CD4-positive, alpha-beta T cell treated with Interferon alpha-2 for 1 hour (primary cell): ENCODE measurements at regions not wholly inside any gene's neighbourhood (a gene's known extent, or its start where the extent isn't known, plus 50 kb on each side); places are given as distances from the start of the nearest gene placed in this dataset.
"Not testable (repeated sequence)": the region's sequence is repeated elsewhere in the genome, so short reads cannot be mapped to it uniquely, and the experiment has no call there.

Experiments
- DNase-seq, 2 donors: peaks; one replicate each; pipeline ENCODE4 v3.0.0-alpha.2; 2020 to 2022

GRCh38 chr13:64718116-64718515 lies 2512.0 kb downstream of the PCDH9 start:
- no peak for DNase-seq

GRCh38 chr13:64716936-64717335 lies 2513.2 kb downstream of the PCDH9 start:
- no peak for DNase-seq

DNA sequence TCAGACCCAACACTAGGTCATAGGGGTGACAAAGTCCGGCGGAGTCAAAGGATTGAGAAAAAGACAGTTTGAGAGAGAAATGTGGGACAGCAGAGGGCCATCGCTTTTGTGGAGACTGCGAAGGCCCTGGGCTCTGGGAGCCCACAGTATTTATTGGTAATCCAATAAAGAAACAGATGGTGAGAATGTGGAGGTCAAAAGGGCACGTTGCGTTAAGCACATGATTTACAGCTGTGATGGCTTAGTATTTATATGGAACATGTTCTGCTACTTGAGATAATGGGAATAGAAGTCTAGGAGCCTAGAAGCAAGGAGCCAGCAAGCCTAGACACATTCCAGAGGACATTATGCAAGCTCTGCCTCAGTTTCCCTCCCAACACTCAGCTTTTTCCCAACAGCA lies 2521.1 kb downstream of the PCDH9 start:
- DNase-seq, result no peak

DNA sequence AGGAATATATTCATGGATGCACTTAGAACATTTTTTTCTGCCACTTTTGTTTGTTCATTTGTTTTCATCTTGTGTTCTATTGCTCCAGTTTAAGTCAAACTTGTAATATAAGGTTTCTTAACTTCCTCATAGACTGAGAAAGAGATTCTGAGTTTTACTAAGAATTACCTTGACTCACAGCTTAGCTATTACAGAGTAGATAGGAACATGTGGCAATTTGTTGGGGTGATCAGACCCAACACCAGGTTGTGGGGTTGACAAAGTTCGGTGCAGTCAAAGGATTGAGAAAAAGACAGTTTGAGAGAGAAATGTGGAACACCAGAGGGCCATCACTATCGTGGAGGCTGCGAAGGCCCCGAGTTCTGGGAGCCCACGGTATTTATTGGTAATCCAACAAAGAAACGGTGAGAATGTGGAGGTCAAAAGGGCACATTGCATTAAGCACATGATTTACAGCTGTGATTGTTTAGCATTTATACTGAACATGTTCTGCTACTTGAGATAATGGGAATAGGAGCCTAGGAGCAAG lies 2526.0 kb downstream of the PCDH9 start:
- no peak for DNase-seq

- DNase-seq, result no peak
These were observed 2532.9 kb downstream of the PCDH9 start for GRCh38 chr13:64697226-64697625.

- DNase-seq, result no peak
These were observed 2541.1 kb downstream of the PCDH9 start for GRCh38 chr13:64688893-64689677.

DNA sequence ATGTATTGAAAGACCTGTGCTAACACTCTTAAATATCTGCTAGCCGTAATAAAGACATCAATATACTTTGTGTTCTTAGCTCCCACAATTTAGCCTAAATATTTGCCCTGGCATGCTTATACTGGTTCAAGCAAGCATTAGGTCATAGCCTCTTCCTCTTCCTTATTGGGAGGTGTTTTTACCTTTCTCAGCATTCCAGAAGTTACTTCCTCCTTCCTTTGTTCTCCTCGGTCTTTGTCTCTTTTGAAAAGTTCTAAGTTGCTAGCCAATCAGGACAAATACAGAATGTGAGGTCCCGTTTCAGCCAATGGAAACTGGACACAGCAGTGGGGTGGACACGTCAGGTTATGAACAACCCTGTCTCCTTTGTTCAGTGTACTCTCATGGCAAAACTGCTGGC lies 2543.6 kb downstream of the PCDH9 start:
- DNase-seq, result not testable (repeated sequence)

- DNase-seq, result no peak
These were observed 2545.3 kb downstream of the PCDH9 start for GRCh38 chr13:64684685-64685431.

DNA sequence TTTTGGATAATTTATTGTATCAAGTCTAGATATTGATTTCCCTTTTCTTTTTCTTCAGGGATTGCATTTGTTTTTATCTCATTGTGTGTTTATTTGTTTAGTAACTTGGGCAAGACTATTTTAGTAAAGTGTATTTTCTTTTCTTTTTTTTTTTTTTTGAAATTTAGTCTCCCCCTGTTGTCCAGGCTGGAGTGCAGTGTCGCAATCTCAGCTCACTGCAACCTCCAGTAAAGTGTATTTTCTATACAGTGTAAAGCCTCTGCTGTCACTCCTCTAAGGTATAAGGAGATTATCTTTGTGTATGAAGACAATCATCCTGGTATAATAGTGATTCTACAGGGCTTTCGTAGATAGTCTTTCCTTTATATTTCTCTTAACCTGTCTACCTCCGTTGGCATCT lies 2546.0 kb downstream of the PCDH9 start:
- no peak for DNase-seq

- no peak for DNase-seq
These were observed 2549.4 kb downstream of the PCDH9 start for GRCh38 chr13:64680739-64681138.

DNA sequence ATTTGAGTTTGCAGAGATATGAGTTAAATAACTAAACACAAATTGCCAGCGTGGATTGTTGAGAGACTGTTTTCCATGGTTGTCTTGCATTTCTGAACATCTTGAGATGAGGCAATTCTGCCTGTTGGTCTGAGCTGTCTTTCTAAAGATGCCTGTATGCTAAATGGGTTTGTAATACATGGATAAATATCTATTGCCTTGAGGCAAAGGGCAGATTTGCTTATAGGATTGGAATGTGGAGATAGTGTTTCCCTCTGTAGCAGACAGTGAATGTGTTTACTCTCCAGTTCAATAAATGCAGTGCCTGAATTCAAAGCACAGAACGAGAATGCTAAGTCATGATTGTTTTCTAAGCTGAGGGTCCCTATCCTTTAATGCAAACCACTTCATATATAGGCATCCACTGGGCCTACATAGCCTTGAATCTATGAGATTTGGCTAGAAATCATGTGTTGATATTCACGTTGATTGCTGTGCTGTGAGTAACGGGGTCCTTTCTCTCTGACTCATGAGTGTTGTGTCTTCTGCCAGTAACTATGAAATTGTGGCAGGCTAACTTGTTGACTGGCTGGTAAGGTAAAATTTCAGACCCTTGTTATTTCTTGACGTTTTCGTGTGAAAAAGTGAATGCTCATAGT lies 2554.8 kb downstream of the PCDH9 start:
- no peak for DNase-seq

- no peak for DNase-seq
These were observed 2556.0 kb downstream of the PCDH9 start for GRCh38 chr13:64674126-64674525.

GRCh38 chr13:64672751-64673150 lies 2557.4 kb downstream of the PCDH9 start:
- DNase-seq, result no peak

DNA sequence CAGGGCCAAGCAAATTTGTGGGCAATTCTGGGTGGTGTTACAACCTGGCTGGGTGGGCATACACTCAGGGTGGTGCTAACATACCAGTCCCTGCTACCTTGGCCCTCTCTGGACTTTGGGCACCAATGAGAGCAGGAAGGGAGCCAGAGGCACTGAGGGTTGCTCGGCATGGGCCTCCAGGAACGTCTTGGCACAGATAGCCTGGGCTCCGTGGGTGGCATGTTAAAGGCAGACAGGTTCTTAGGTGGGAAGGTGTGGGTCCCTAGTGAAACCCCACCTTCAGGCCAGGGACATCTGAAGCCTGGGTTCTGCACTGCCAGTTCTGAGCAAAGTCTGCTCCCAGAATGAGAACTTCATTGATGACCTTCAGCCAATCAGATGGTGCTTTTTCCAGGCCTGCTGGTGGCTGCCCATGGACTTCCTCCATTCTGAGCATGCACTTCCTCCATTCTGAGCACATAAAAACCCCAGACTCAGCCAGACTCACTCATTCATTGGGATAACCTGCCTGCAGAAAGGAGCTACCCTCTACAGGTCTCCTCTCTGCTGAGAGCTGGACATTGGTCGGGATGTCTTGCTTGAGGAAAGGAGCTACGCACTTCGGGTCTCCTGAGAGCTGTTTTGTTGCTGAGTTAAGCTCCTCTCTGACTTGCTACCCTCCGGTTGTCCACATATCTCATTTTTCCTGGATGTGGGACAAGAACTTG lies 2567.1 kb downstream of the PCDH9 start:
- no peak for DNase-seq

GRCh38 chr13:64648293-64648692 lies 2581.8 kb downstream of the PCDH9 start:
- no peak for DNase-seq

- no peak for DNase-seq
These were observed 2587.1 kb downstream of the PCDH9 start for GRCh38 chr13:64643066-64643465.

DNA sequence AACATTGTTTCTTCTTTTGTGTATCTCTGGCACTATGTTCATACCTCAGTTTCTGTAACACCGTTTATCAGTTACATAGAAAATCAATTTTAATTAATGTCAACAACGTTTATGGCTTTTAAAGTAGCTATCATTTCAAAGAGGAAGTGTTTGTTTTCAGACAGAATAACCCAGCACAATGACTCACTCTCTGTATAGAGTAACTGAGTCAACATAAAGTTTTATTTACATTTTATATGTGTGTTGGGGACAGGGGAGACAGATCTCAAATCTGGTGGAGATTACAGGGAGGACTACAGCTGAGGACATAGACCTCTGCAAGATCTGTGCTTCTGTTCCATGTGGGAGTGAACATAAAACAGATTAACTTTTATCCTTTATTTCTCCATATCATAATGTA lies 2590.1 kb downstream of the PCDH9 start:
- no peak for DNase-seq

DNA sequence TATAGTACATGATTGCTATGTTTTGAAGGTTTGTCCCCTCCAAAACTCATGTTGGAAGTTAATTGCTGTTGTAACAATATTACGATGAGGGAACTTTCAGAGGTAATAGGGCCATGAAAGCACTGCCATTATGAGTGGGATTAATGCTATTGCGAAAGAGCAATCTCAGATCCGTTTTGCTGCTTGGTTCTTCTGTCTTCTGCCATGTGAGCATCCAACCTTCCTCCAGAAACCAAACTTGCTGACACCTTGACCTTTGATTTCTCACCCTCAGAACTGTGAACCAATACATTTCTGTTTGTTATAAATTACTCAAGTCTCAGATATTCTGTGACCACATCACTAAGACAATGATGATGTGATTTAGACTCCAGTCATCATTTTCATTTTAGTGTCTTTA lies 2590.9 kb downstream of the PCDH9 start:
- no peak for DNase-seq

- no peak for DNase-seq
These were observed 2596.2 kb downstream of the PCDH9 start for GRCh38 chr13:64633948-64634347.

GRCh38 chr13:64627654-64628053 lies 2602.5 kb downstream of the PCDH9 start:
- no peak for DNase-seq

DNA sequence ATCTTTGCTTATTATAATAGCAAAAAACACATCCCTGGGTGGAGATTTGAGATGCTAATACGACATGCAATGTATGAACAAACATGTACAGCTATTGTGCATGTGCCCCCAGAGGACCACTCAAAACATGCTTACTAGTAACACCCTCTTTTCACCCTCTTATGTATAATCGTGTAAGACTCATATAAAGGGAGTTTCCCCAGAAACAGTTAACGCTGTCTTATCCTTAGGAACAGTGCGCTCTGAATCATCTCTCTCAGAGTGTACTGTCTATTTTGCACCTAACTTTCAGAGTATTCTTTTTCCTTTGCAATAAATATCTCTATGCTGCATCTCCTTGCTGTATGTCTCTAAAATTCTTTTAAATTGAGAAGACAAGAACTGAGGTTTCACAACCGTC lies 2604.0 kb downstream of the PCDH9 start:
- no peak for DNase-seq

GRCh38 chr13:64617231-64617630 lies 2612.9 kb downstream of the PCDH9 start:
- DNase-seq, result no peak

DNA sequence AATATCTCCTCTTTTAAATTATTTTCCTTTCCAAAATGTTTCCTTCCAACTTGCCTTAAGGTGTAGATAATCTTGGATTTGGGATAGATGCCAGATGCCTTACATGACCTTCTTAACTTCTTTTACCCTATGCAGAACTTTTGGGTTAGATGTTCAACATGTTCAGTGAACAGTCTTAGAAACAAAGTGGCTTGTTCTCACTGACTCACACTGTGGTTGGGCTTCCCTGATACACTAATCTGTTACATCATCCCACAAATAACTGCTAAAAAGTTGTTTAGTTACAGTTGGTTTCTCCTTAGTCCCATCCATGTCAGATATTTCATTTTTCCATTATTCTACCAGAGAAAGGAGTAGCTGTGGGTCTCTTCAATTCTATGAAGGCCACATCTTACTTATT lies 2638.2 kb downstream of the PCDH9 start:
- DNase-seq, result no peak
